OCI-LY1 (cell line): ENCODE measurements at regions not wholly inside any gene's neighbourhood (a gene's known extent, or its start where the extent isn't known, plus 50 kb on each side); places are given as distances from the start of the nearest gene placed in this dataset.

Experiments
- H2AFZ ChIP-seq: fragments of 200-600 bp; sonication (generic), shearing (Covaris generic); 2 replicates; pipeline ENCODE4 v1.6.0; 2014; ENCODE audit warnings: antibody characterized with exemption, mild to moderate bottlenecking, low read length
- H3F3A ChIP-seq: fragments of 200-600 bp; sonication (generic), shearing (Covaris generic); 2 replicates; pipeline ENCODE4 v1.6.0; 2014; ENCODE audit warnings: mild to moderate bottlenecking, antibody characterized with exemption, low read length, moderate library complexity; ENCODE audit not compliant: insufficient read depth
- H3K27ac ChIP-seq: fragments of 200-600 bp; sonication (generic); 2 replicates; pipeline ENCODE4 v1.5.1; 2014; ENCODE audit warnings: low read length, mixed run types, mild to moderate bottlenecking, low read depth; ENCODE audit not compliant: poor library complexity, severe bottlenecking
- H3K27me3 ChIP-seq: fragments of 200-600 bp; sonication (generic); 2 replicates; pipeline ENCODE4 v1.6.0; 2014; ENCODE audit warnings: antibody characterized with exemption, mild to moderate bottlenecking, low read length, moderate library complexity; ENCODE audit not compliant: insufficient read depth
- H3K36me3 ChIP-seq: fragments of 200-600 bp; sonication (generic); 2 replicates; pipeline ENCODE4 v1.6.1; 2014; ENCODE audit warnings: mild to moderate bottlenecking, antibody characterized with exemption, low read length, moderate library complexity, mixed read lengths; ENCODE audit not compliant: insufficient read depth
- H3K4me1 ChIP-seq: fragments of 200-600 bp; sonication (generic); 2 replicates; pipeline ENCODE4 v1.5.1; 2014; ENCODE audit warnings: mild to moderate bottlenecking, low read length, moderate library complexity; ENCODE audit not compliant: insufficient read depth, severe bottlenecking
- H3K4me2 ChIP-seq: fragments of 200-600 bp; sonication (generic), shearing (Covaris generic); 2 replicates; pipeline ENCODE4 v1.6.1; 2014; ENCODE audit warnings: low read length
- H3K4me3 ChIP-seq: fragments of 200-600 bp; sonication (generic); 2 replicates; pipeline ENCODE4 v1.5.1; 2014; ENCODE audit warnings: low read length, low read depth, mild to moderate bottlenecking, mixed read lengths; ENCODE audit not compliant: poor library complexity, severe bottlenecking
- H3K79me2 ChIP-seq: fragments of 200-600 bp; shearing (Covaris generic); 2 replicates; pipeline ENCODE4 v1.6.1; 2016; ENCODE audit warnings: mixed run types, low read length, mixed read lengths; ENCODE audit not compliant: insufficient read depth
- H3K9ac ChIP-seq: fragments of 200-600 bp; sonication (generic), shearing (Covaris generic); 2 replicates; pipeline ENCODE4 v1.6.1; 2014; ENCODE audit warnings: mild to moderate bottlenecking, low read length, mixed read lengths
- H3K9me2 ChIP-seq: fragments of 200-600 bp; sonication (generic), shearing (Covaris generic); 2 replicates; pipeline ENCODE4 v1.6.1; 2014; ENCODE audit warnings: low read depth, mild to moderate bottlenecking, low read length, mixed read lengths
- H3K9me3 ChIP-seq: fragments of 200-600 bp; shearing (Covaris generic); 2 replicates; pipeline ENCODE4 v1.6.1; 2014; ENCODE audit warnings: low read length, mixed read lengths
- H4K20me1 ChIP-seq: fragments of 200-600 bp; sonication (generic), shearing (Covaris generic); 2 replicates; pipeline ENCODE4 v1.6.0; 2016; ENCODE audit warnings: mild to moderate bottlenecking, low read length; ENCODE audit not compliant: insufficient read depth
- EZH2 ChIP-seq: fragments of 200-600 bp; sonication (generic), shearing (Covaris generic); IDR thresholded peaks from 2 replicates; pipeline ENCODE4 v1.8.0; 2017; ENCODE audit warnings: borderline replicate concordance, mixed run types, mild to moderate bottlenecking, antibody characterized with exemption, low read length, moderate library complexity, mixed read lengths
- TF ChIP-seq, protein P1 (sequence below): fragments of 200-600 bp; sonication (generic), shearing (Covaris generic); IDR thresholded peaks from 2 replicates; pipeline ENCODE4 v1.5.1; 2017; ENCODE audit warnings: mild to moderate bottlenecking, antibody characterized with exemption, low read length, moderate library complexity, mixed read lengths

GRCh38 chr2:123045713-123046112, 979.4 kb upstream of the CNTNAP5 start:
- Histone ChIP-seq H4K20me1 (no peaks in the 10 kb centered on the region), H3K4me1 (no peaks in the 10 kb centered on the region), H3K4me2 (no peak overlapping the region), H2AFZ (no peak overlapping the region), H3K9me2 (no peaks in the 10 kb centered on the region), H3K9ac (no peak overlapping the region), H3K9me3 (no peaks in the 10 kb centered on the region), H3F3A (no peaks in the 10 kb centered on the region), H3K79me2 (no peaks in the 10 kb centered on the region), H3K4me3 (no peak overlapping the region), H3K36me3 (no peaks in the 10 kb centered on the region), H3K27me3 (no peaks in the 10 kb centered on the region), H3K27ac (no peak overlapping the region)
- no peak for TF ChIP-seq EZH2
- TF ChIP-seq, protein P1, sequence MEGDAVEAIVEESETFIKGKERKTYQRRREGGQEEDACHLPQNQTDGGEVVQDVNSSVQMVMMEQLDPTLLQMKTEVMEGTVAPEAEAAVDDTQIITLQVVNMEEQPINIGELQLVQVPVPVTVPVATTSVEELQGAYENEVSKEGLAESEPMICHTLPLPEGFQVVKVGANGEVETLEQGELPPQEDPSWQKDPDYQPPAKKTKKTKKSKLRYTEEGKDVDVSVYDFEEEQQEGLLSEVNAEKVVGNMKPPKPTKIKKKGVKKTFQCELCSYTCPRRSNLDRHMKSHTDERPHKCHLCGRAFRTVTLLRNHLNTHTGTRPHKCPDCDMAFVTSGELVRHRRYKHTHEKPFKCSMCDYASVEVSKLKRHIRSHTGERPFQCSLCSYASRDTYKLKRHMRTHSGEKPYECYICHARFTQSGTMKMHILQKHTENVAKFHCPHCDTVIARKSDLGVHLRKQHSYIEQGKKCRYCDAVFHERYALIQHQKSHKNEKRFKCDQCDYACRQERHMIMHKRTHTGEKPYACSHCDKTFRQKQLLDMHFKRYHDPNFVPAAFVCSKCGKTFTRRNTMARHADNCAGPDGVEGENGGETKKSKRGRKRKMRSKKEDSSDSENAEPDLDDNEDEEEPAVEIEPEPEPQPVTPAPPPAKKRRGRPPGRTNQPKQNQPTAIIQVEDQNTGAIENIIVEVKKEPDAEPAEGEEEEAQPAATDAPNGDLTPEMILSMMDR, result no peak

- Histone ChIP-seq H3K9me3 (no peaks in the 10 kb centered on the region), H3K9me2 (no peaks in the 10 kb centered on the region), H3K4me2 (no peak overlapping the region), H2AFZ (no peak overlapping the region), H3K4me3 (no peak overlapping the region), H3K9ac (no peak overlapping the region), H3K79me2 (no peaks in the 10 kb centered on the region), H3K27me3 (no peaks in the 10 kb centered on the region), H3K4me1 (no peaks in the 10 kb centered on the region), H3F3A (no peaks in the 10 kb centered on the region), H3K27ac (no peak overlapping the region), H4K20me1 (no peaks in the 10 kb centered on the region), H3K36me3 (no peaks in the 10 kb centered on the region)
- no peak for TF ChIP-seq EZH2
- TF ChIP-seq, protein P1, result no peak
Observed at GRCh38 chr2:123047186-123047585, 977.9 kb upstream of the CNTNAP5 start.

DNA sequence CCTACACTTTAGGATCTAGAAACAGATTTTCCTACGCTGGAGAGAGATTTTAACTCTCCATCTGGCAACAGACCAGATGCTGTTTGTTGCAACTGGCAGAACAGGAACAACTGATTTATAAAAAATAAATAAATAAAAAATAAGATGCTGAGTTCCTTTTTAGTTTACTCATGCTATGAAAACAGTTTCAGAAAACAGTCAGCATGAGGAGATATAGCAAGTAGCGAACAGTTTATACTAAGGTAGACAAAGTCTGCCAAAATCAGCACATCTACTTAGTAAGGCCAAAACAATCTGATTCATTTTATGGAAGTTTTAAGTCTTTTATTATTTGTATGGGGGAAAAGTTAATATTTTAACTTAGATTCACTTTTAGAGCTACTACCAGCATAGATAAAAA, 974.0 kb upstream of the CNTNAP5 start:
- Histone ChIP-seq H3K36me3 (no peaks in the 10 kb centered on the region), H3K9me3 (no peaks in the 10 kb centered on the region), H3K9ac (no peak overlapping the region), H3K4me2 (no peak overlapping the region), H2AFZ (no peak overlapping the region), H3K27me3 (no peaks in the 10 kb centered on the region), H3K27ac (no peak overlapping the region), H3K79me2 (no peaks in the 10 kb centered on the region), H3F3A (no peaks in the 10 kb centered on the region), H3K4me3 (no peak overlapping the region), H3K9me2 (no peaks in the 10 kb centered on the region), H3K4me1 (no peaks in the 10 kb centered on the region), H4K20me1 (no peaks in the 10 kb centered on the region)
- TF ChIP-seq, protein P1, result no peak
- no peak for TF ChIP-seq EZH2
